Stomach (tissue), 8 donors: ENCODE measurements at regions not wholly inside any gene's neighbourhood (a gene's known extent, or its start where the extent isn't known, plus 50 kb on each side); places are given as distances from the start of the nearest gene placed in this dataset.

Experiments used
- DNase-seq, 2 donors: peaks; one replicate each; pipeline versions ENCODE4 v3.0.0 to v3.0.0-alpha.2; 2013 to 2019
- H3K27ac ChIP-seq, 5 donors: fragments of 200-600 bp in 4 of 5; sonication (generic) in 4 of 5; one replicate each; pipeline ENCODE4 v1.5.1; 2013 to 2019; ENCODE audit warnings: mild to moderate bottlenecking in 1 of 5, moderate library complexity in 1 of 5
- H3K27me3 ChIP-seq, 3 donors: fragments of 200-600 bp; sonication (generic); one replicate each; pipeline ENCODE4 v1.5.1; 2017 to 2019; ENCODE audit warnings: mixed run types in 1 of 3
- H3K36me3 ChIP-seq, 4 donors: fragments of 200-600 bp; sonication (generic); 1 replicate in 3 of 4; 2 replicates in 1 of 4; pipeline ENCODE4 v1.5.1; 2016 to 2019
- H3K4me1 ChIP-seq, 4 donors: fragments of 200-600 bp; sonication (generic); one replicate each; pipeline ENCODE4 v1.5.1; 2016 to 2019
- H3K4me3 ChIP-seq, 4 donors: fragments of 200-600 bp; sonication (generic) in 3 of 4; one replicate each; pipeline ENCODE4 v1.5.1; 2016 to 2019; ENCODE audit warnings: mild to moderate bottlenecking in 1 of 4
- H3K9me3 ChIP-seq, 4 donors: fragments of 200-600 bp; sonication (generic); one replicate each; pipeline ENCODE4 v1.5.1; 2016 to 2019
- EP300 ChIP-seq: sonication (generic); formaldehyde crosslinking; IDR thresholded peaks from one replicate; pipeline ENCODE4 v1.6.1; 2017; ENCODE audit warnings: antibody characterized with exemption
- POLR2A ChIP-seq, 4 donors: fragments of 450-650 bp; IDR thresholded peaks; one replicate each; pipeline ENCODE4 v1.6.1; 2016; ENCODE audit warnings: antibody characterized with exemption in 4 of 4, control low read depth in 2 of 4, mild to moderate bottlenecking in 1 of 4, moderate library complexity in 1 of 4
- POLR2AphosphoS5 ChIP-seq, 3 donors: sonication (generic); formaldehyde crosslinking; IDR thresholded peaks; one replicate each; pipeline ENCODE4 v1.6.1; 2016; ENCODE audit warnings: antibody characterized with exemption in 3 of 3
- WGBS, 5 donors: extraction: QIAGEN DNeasy Blood & Tissue Kit in 3 of 5; methylation state at CpG; one replicate each; pipeline versions ENCODE4 v1.1.5 to v1.1.7; 2013 to 2018; 5-methylcytosine and 5-hydroxymethylcytosine counted together
- intact Hi-C: fragments of 100-400 bp; cut with DNase I; formaldehyde crosslinking; loops from one replicate; pipeline ENCODE4 v1.15.1; 2023; ENCODE audit warnings: low total_unique reads
- TF ChIP-seq, protein P1 (sequence below), 7 experiments: fragments of 450-650 bp in 4 of 7; fragments of 200-600 bp in 3 of 7; sonication (generic) in 3 of 7; IDR thresholded peaks; one replicate each; pipeline ENCODE4 v1.5.1; 2016 to 2019; ENCODE audit warnings: antibody characterized with exemption in 7 of 7, control low read depth in 2 of 7, mild to moderate bottlenecking in 1 of 7
- donor health status: healthy with polysubstance abuse.
- donor health status: Bipolar disorder and iron deficiency.
- donor health status: healthy.

- H3K36me3 ChIP-seq: no peaks in the 10 kb centered on the region
- intact Hi-C loops: no loop called here
- 78 to 96% (median 88%) methylated on average over 3 of the region's 3 CpGs for WGBS, 5 donors
- H3K4me3 ChIP-seq: no peak overlapping the region
- H3K27ac ChIP-seq: no peak overlapping the region
- H3K4me1 ChIP-seq: no peaks in the 10 kb centered on the region
- DNase-seq: no peak
- H3K9me3 ChIP-seq: no peaks in the 10 kb centered on the region
- TF ChIP-seq EP300: no peak
- H3K27me3 ChIP-seq: no peaks in the 10 kb centered on the region
These were observed 1099.3 kb downstream of the SOCS6 start for GRCh38 chr18:71388148-71388547.

- H3K4me1 ChIP-seq: no peaks in the 10 kb centered on the region
- H3K27me3 ChIP-seq: no peaks in the 10 kb centered on the region
- WGBS, 5 donors: 45 to 60% (median 55%) methylated on average over 5 of the region's 5 CpGs
- DNase-seq: no peak
- no peak overlapping the region for H3K27ac ChIP-seq
- H3K9me3 ChIP-seq: peaks cover 0 to 9% (median 0%) of the 10 kb centered on the region in 4 donors
- H3K4me3 ChIP-seq: no peak overlapping the region
- H3K36me3 ChIP-seq: no peaks in the 10 kb centered on the region
- intact Hi-C loops: no loop called here
- TF ChIP-seq EP300 (no peak), POLR2A (IDR thresholded peaks at IDR 0.05) (no peak), POLR2AphosphoS5 (IDR thresholded peaks at IDR 0.05) (no peak)
- TF ChIP-seq, protein P1, sequence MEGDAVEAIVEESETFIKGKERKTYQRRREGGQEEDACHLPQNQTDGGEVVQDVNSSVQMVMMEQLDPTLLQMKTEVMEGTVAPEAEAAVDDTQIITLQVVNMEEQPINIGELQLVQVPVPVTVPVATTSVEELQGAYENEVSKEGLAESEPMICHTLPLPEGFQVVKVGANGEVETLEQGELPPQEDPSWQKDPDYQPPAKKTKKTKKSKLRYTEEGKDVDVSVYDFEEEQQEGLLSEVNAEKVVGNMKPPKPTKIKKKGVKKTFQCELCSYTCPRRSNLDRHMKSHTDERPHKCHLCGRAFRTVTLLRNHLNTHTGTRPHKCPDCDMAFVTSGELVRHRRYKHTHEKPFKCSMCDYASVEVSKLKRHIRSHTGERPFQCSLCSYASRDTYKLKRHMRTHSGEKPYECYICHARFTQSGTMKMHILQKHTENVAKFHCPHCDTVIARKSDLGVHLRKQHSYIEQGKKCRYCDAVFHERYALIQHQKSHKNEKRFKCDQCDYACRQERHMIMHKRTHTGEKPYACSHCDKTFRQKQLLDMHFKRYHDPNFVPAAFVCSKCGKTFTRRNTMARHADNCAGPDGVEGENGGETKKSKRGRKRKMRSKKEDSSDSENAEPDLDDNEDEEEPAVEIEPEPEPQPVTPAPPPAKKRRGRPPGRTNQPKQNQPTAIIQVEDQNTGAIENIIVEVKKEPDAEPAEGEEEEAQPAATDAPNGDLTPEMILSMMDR (IDR thresholded peaks at IDR 0.05): no peak
These were observed 1085.6 kb downstream of the SOCS6 start for GRCh38 chr18:71374294-71375000.

DNA sequence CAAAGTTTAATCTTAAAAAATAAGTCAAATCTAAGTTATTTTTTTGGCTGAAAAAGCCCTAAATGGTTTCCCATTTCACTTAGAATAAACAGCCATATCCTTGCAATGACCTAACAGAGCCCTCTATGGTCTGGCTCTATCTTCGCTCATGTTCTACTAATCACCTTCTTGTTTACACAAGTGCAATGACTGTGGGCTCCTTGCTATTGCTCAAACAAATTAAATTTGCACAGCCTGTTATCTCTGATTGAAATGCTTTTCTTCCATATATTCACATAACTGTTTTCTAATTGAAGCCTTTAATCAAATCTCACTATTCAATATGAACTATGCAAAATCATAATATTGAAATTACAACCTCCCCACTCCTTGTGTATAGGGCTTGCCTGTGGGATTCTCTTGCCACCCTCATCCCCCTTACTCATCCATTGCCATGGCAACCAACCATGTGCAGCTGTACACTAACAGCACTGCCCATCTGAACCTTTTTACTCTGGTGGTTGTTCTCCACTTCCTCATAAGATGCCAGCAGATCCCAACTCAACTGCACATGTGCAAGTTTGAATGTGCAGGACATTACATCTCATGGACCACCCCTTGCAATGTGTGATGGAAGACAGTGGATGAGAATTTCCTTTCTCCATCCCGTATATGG lies 1083.2 kb downstream of the SOCS6 start:
- Histone ChIP-seq H3K4me3 (no peak overlapping the region), H3K9me3 (peaks cover 0 to 17% (median 5%) of the 10 kb centered on the region in 4 donors), H3K4me1 (no peaks in the 10 kb centered on the region), H3K27ac (no peak overlapping the region), H3K27me3 (no peaks in the 10 kb centered on the region), H3K36me3 (no peaks in the 10 kb centered on the region)
- TF ChIP-seq EP300 (no peak), POLR2A (IDR thresholded peaks at IDR 0.05) (no peak), POLR2AphosphoS5 (IDR thresholded peaks at IDR 0.05) (no peak)
- TF ChIP-seq, protein P1 (IDR thresholded peaks at IDR 0.05): no peak
- intact Hi-C loops: no loop called here
- 53 to 70% (median 56%) methylated on average over 2 of the region's 2 CpGs for WGBS, 5 donors
- no peak for DNase-seq

DNA sequence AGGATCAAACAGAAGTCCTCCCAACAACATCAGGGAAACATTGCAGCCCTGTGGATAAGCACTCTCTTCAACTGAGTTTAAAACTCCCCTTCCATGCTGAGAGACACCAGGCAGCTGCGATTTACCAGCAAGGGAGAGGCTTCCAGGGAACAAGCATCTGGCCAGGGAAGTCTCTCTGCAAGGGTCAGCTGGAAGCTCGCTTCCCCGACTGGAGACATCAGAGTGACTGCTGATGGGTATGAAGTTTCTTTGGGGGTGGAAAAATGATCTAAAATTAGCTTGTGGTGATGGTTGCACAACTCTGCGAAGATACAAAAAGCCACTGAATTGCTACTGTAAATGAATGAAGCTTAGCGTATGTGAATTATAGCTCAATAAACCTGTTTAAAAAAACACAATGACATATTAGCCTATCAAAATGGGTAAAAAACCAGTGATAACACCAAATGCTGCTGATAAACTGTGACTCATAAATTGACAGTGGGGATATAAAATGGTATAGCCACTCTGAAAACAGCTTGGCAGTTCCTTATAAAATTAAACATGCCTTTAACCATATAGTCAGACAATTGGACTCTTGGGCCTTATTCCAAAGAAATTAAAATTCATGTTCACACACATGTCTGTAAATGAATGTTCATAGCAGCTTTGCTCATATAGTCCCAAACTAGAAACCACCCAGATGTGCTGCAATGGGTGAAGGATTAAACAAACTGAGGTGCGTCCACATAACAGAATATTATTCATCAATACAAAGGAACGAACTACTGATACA lies 1082.0 kb downstream of the SOCS6 start:
- H3K36me3 ChIP-seq: no peaks in the 10 kb centered on the region
- WGBS, 5 donors: 64 to 78% (median 77%) methylated on average over 7 of the region's 7 CpGs

More for the DNA sequence above, 1082.0 kb downstream of the SOCS6 start:
- intact Hi-C loops: no loop called here
- H3K4me1 ChIP-seq: no peaks in the 10 kb centered on the region
- no peaks in the 10 kb centered on the region for H3K27me3 ChIP-seq
- no peak overlapping the region for H3K27ac ChIP-seq
- TF ChIP-seq, protein P1 (IDR thresholded peaks at IDR 0.05): no peak
- TF ChIP-seq EP300: no peak
- TF ChIP-seq POLR2A (IDR thresholded peaks at IDR 0.05): no peak
- TF ChIP-seq POLR2AphosphoS5 (IDR thresholded peaks at IDR 0.05): no peak
- no peak overlapping the region for H3K4me3 ChIP-seq
- peaks cover 0 to 29% (median 17%) of the 10 kb centered on the region in 4 donors for H3K9me3 ChIP-seq
- DNase-seq: no peak
